ENCODE measurements at regions not wholly inside any gene's neighbourhood (a gene's known extent, or its start where the extent isn't known, plus 50 kb on each side); places are given as distances from the start of the nearest gene placed in this dataset.

DNA sequence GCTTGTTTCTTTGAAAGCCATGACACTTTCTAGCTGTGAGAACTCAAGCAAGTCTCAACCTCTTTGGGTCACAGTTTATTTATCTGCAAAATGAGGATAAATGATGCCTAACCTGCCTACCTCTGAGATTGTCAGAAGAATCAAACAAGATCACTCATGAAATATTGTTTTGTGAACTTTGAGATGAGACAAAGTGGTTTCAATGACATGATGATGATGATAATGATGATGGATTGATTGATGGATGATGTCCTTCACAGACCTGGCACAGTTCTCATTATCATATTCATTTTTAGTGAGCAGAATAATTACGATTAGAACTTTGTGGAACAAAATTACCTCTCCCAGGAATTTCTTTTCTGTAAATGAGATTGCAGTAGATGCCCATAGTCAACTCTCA, 129.2 kb downstream of the HHIPL2 start:
- TF ChIP-seq POLR2A (IDR thresholded peaks at IDR 0.05): no peak
- no peak for TF ChIP-seq POLR2AphosphoS5 (IDR thresholded peaks at IDR 0.05)
- TF ChIP-seq, protein P1, sequence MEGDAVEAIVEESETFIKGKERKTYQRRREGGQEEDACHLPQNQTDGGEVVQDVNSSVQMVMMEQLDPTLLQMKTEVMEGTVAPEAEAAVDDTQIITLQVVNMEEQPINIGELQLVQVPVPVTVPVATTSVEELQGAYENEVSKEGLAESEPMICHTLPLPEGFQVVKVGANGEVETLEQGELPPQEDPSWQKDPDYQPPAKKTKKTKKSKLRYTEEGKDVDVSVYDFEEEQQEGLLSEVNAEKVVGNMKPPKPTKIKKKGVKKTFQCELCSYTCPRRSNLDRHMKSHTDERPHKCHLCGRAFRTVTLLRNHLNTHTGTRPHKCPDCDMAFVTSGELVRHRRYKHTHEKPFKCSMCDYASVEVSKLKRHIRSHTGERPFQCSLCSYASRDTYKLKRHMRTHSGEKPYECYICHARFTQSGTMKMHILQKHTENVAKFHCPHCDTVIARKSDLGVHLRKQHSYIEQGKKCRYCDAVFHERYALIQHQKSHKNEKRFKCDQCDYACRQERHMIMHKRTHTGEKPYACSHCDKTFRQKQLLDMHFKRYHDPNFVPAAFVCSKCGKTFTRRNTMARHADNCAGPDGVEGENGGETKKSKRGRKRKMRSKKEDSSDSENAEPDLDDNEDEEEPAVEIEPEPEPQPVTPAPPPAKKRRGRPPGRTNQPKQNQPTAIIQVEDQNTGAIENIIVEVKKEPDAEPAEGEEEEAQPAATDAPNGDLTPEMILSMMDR (IDR thresholded peaks at IDR 0.05): no peak
- no peak for TF ChIP-seq EP300 (IDR thresholded peaks at IDR 0.05; ENCODE audit: low read depth)
- Histone ChIP-seq H3K9me3 (no peaks in the 10 kb centered on the region), H3K27ac (no peak overlapping the region), H3K4me3 (no peak overlapping the region), H3K36me3 (no peaks in the 10 kb centered on the region), H3K27me3 (no peaks in the 10 kb centered on the region), H3K4me1 (no peaks in the 10 kb centered on the region)
- intact Hi-C loops (cut with DNase I; ENCODE audit: low total_unique reads) (no loop called here), in situ Hi-C loops (cut with MboI; ENCODE audit: low pct_ligation_motif_present in 1 of 4, low pct_unique_long_range_greater_than_20kb in 1 of 4, low sequenced_read_pairs in 3 of 4) (no loop called here)
- WGBS, 2 donors (ENCODE audit: low coverage in 1 of 2): 74 to 86% methylated on average over 1 of the region's 1 CpG
- DNase-seq: no peak

DNA sequence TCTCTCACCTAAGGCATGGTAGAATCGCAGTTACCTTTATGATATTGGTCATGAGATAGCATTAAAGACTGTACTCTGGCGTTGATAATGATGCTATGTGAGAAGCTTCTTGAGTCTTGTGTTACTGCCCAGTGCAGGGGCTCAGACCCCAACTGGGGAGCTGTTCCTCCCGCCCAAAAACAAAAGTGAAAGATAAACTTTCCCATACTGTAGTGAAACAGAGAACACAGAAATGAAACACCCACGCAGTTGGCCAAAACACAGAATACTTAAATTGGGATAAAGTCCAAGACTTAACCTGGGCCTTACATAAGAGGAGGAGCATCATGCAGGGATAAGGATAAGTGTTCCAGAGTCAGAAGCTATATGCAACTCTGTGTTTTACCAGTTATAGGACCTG, 130.6 kb downstream of the HHIPL2 start:
- H3K27me3 ChIP-seq: no peaks in the 10 kb centered on the region
- intact Hi-C loops (cut with DNase I; ENCODE audit: low total_unique reads) (no loop called here), in situ Hi-C loops (cut with MboI; ENCODE audit: low pct_ligation_motif_present in 1 of 4, low pct_unique_long_range_greater_than_20kb in 1 of 4, low sequenced_read_pairs in 3 of 4) (no loop called here)
- H3K4me1 ChIP-seq: no peaks in the 10 kb centered on the region
- no peaks in the 10 kb centered on the region for H3K36me3 ChIP-seq
- H3K4me3 ChIP-seq: no peak overlapping the region
- no peak overlapping the region for H3K27ac ChIP-seq
- TF ChIP-seq POLR2AphosphoS5 (IDR thresholded peaks at IDR 0.05): no peak
- DNase-seq: no peak
- no peaks in the 10 kb centered on the region for H3K9me3 ChIP-seq
- 61 to 80% methylated on average over 1 to 4 of the region's 4 CpGs for WGBS, 2 donors (ENCODE audit: low coverage in 1 of 2)

DNA sequence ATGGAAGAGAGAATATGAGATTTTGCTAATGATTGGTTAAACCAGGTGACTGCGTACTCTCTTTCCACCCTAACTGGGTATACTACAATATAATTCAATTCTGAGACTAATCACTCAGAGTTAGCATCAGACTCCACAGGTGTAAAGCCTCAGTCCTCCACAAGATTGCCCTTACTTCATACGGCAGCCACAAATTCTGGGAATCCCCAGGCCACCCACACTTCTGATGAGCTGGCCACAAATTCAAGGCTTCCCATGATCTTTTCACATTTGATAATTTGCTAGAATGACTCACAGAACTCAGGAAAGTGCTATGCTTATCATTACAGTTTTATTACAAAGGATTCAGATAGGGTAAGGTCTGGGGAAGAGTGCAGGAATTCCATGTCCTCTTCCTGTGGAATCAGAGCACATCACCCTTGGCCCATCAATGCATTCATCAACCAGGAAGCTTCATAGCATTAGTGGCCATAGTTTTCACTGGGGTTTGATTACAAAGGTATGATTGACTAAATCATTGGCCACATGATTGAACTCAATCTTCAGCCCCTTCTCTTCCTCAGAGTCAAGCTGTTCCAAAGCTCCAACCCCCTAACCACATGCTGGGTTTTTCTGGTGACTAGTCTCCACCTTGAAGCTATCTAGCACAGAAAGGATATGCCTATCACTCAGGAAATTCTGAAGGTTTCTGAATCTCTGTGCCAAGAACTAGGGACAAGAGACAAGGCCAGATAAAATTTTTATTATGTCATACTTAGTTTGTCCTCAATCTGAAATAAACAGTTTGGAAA, 131.7 kb downstream of the HHIPL2 start:
- H3K9me3 ChIP-seq: no peaks in the 10 kb centered on the region
- H3K36me3 ChIP-seq: no peaks in the 10 kb centered on the region
- no peaks in the 10 kb centered on the region for H3K4me1 ChIP-seq
- TF ChIP-seq POLR2AphosphoS5 (IDR thresholded peaks at IDR 0.05) (no peak), POLR2A (IDR thresholded peaks at IDR 0.05) (no peak), EP300 (IDR thresholded peaks at IDR 0.05; ENCODE audit: low read depth) (no peak)
- TF ChIP-seq, protein P1 (IDR thresholded peaks at IDR 0.05): no peak
- in situ Hi-C loops (cut with MboI; ENCODE audit: low pct_ligation_motif_present in 1 of 4, low pct_unique_long_range_greater_than_20kb in 1 of 4, low sequenced_read_pairs in 3 of 4): no loop called here
- 73 to 83% methylated on average over 1 to 2 of the region's 2 CpGs for WGBS, 2 donors (ENCODE audit: low coverage in 1 of 2)
- intact Hi-C loops (cut with DNase I; ENCODE audit: low total_unique reads): no loop called here
- no peak overlapping the region for H3K4me3 ChIP-seq
- no peaks in the 10 kb centered on the region for H3K27me3 ChIP-seq
- no peak for DNase-seq
- no peak overlapping the region for H3K27ac ChIP-seq

DNA sequence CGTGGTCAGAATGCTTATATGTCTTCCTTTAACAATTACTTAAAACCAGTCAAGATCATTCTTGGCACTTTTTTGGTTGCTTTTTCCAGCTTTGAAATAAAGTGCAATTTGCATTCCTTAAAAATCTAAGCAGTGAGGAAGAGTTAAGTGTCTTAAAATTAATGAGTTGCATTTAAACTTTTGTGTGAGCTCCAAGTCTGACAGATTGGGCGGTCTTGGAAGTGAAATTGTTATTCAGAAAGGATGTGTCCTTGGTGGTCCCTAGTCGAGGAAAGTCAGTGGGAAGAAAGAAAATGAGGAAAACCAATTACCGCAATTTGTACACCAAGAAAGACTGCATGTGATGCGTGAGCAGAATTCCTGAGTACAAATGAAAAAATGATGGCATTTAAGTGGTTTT, 132.5 kb downstream of the HHIPL2 start:
- Histone ChIP-seq H3K9me3 (no peaks in the 10 kb centered on the region), H3K27me3 (no peaks in the 10 kb centered on the region), H3K4me3 (no peak overlapping the region), H3K36me3 (no peaks in the 10 kb centered on the region), H3K27ac (no peak overlapping the region), H3K4me1 (no peaks in the 10 kb centered on the region)
- intact Hi-C loops (cut with DNase I; ENCODE audit: low total_unique reads): no loop called here
- 81 to 84% methylated on average over 5 of the region's 5 CpGs for WGBS, 2 donors (ENCODE audit: low coverage in 1 of 2)
- TF ChIP-seq POLR2A (IDR thresholded peaks at IDR 0.05) (no peak), EP300 (IDR thresholded peaks at IDR 0.05; ENCODE audit: low read depth) (no peak), POLR2AphosphoS5 (IDR thresholded peaks at IDR 0.05) (no peak)
- TF ChIP-seq, protein P1 (IDR thresholded peaks at IDR 0.05): no peak
- in situ Hi-C loops (cut with MboI; ENCODE audit: low pct_ligation_motif_present in 1 of 4, low pct_unique_long_range_greater_than_20kb in 1 of 4, low sequenced_read_pairs in 3 of 4): no loop called here
- DNase-seq: no peak
